NCI-H1048 (cell line): ENCODE measurements at regions not wholly inside any gene's neighbourhood (a gene's known extent, or its start where the extent isn't known, plus 50 kb on each side); places are given as distances from the start of the nearest gene placed in this dataset.

Source experiments
- DNase-seq: peaks from one replicate; lab custom pipeline; 2025; lab: John Stamatoyannopoulos, UW

DNA sequence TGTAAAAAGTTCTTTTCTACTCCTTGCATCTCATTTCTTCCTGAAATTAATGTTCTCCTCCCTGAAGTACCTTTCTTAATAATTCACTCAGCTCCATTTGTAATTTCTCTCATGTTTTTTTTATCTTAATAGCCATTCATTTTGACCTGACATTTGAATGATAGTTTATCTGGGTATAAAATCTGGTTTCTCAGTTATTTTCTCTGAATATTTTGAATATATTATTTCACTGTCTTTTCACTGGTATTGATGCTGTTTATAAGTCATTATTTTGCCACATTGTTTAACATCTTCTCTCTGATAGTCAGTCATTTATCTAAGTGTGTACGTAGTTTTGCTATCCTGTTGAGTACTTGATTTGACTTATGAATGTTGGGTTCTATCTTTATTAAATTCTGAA, 68.8 kb upstream of the ARHGAP18 start:
- DNase-seq: no peak

- no peak for DNase-seq
Measured at GRCh38 chr6:129777371-129777770, 67.4 kb upstream of the ARHGAP18 start.

- DNase-seq: no peak
Measured at GRCh38 chr6:129776542-129777330, 66.8 kb upstream of the ARHGAP18 start.

DNA sequence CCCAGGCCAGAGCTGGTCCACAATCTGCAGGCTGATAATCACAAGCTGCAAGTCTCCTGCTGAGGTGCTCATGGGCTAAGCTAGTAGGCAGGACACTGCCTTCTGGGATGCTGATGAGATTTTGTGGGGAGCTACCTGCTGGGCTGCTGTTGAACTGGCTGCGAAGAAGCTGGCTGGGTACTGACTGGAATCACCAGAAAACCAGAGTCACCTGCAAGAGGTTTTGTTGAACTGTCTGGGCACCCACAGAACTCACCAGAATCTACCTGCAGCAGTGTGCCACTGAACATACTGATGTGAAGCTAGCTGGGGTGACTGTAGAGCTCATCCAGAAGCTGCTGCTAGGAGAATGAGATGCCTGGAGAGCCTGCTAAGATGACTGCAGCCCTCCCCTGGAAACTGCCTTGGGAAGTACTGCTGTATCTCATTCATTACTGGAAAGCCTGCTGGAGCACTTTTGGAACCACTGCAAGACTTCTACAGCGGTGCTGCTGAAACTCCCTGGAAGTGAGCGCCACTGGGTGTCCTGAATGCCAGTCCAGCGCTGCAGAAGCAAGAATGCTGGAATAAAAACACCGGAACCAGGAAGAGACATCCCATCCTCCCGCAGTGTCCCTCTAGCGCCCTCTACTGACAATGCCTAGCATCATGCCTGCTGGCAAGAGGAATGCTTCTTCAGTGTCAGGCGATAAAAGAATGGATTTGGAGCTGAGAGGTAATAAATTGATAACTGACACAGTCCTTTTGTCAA, 64.9 kb upstream of the ARHGAP18 start:
- DNase-seq: peak; percentile 65

DNA sequence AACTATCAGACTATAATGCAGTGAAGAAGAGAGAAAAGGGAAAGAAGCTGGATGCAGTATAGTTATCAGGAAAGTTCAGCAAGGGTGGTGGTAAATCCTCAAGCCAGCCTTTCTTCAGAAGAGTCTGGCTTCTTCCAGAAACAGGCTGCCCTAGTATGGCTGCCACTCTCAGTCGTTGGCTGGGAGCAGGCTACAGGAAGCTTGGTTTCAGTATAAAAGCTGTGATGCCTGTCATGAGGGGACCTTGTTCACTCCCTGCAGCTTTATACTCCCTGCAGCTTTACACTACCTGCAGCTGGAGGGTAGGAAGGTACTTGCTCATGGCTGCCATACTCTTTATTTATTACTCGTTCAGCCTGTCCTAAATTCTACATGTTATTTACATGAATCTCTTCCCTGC, 63.3 kb upstream of the ARHGAP18 start:
- no peak for DNase-seq

DNA sequence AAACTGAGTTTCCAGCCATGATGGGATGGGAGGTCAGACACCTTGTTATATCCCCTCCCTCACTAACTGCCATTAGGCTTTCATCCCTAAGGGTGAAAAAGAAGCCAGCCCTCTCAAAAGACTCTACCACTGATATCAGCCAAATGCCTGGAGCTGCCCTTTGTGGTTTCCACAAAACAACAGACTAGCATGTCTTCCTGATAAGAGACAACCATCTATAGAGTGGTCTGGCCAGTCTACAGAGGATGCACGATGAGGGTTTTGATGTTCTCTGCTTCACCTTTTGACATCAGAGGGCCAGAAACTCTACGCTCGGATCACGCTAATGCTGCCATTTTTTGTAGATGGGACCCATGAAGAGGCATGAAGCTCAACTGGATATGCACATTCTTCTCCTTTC, 61.7 kb upstream of the ARHGAP18 start:
- DNase-seq: no peak

DNA sequence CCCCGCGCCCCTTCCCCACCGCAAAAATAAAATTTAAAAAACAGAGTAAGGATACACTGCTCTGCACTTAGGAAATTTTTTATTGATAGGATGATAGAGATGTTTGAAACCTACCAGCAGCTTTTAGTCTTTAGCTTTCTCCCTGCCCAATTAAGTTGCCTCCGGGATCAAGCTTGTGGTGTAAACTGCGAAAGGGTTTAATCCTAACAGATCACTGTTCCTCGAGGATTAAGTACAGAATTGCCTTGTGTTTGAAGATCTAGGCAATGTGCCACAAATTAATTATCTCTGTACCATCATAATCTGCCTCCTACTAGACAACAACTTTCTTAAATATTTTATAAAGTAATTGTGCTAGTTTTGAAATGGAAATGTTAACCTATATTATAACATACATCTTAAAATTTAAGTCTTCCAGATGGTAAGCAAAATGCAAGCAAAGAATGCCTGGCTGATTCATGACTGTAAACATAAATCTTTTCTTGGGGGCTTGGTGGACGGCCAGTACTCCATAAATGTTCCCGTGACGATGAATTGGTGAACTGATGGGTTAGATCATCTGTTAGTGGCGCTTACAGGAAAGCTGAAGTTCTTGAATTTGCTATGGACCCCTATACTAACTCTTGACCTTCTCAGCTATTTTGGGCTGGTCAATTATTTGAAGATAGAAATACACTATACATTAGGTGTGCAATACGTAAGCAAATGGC, 58.0 kb upstream of the ARHGAP18 start:
- no peak for DNase-seq

DNA sequence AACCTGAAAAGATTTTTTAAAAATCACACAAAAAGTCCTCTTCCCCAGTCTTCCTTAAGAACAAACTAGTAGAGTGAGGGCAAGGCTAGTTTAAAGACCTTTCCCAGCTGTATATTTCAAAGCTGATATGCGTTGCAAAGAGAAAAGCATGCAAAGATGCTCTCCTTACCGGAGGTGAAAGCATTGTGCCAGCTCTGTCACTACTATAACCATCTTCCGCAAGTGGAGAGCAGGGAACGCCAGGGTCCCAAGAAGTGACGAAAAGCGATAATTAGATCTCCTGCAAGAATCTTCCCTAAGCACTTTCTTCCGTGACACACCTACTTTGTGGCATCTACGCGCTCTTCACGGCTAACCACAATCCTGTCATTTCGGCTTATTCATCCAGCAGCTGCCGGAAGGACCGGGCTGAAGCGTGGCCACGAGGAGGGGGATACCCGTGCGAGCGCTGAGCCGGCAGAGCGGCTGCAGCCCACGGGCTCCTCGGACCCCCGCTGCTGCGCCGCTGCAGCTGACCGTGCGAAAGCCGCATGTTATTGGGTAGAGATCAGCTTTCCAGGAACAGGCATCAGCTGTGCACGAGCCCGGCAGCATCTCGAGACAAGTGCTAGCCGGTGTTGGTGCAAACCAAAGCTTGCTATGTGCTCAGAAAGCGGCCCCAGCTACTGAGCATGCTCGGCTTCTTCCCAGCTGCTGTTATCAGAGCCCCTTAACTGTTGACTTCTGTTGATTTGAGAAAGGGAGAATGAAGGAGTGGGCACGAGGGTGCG, 57.2 kb upstream of the ARHGAP18 start:
- DNase-seq: no peak

DNA sequence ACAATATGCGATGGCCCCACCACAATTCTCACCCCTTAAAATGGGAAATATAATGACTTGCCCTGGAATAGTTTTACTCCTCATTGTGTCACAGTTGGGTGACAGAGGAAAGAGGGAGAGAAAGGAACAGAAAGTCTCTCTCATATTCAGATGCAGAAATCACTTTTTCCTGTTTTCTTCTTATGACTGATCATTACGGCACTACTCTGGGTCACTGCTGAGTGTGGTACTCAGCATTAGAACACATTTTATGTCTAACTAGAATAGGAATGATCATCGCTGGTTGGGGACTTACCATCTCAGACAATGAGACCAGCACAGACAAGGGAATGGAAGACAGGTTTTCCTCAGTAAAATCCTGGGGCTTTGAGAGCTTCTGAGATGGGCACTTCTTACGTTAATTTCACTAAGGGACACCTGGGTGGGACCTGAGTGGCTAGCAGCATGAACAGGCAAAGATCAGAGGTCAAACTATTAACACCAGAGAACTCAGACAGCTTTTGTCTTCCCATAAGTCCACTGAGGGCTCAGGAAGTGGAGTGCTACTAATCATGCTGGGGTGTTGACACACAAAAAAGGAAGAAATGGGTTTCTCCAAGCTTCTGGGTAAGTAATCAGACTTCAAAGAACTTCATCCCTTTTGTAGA, 54.9 kb upstream of the ARHGAP18 start:
- no peak for DNase-seq

DNA sequence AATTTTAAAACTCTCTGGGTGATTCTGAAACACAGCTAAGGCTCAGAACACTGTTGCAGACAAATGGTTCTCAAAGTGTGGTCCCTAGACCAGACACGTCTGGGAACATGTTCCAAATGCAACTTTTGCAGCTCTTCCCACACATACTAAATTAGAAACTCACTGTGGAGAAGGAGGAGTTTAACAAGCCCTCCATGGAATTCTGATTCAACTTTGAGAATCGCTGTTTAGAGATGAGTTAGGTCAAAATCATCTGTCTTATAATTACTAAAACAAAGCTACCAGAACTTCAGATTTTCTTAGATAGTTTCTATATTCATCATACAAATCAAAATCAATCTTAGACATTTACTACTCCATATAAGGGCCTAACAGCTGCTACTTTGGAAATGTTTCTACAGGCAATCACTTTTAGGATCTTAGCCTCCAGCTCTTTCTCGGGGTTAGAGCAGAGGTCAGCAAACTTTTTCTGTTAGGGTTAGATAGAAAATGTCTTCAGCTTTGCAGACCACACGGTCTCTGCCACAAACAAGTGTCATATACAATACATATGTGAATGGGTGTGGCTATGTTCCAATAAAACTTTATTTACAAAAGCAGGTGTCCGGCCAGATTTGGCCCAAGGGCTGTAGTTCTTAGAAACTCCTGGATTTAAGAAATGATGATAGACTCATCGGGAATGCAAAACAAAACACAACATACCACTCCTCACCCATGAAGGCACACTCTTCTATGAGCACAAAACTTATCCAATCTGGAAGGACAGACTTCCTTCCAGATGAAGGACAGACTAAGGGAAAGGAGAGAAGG, 50.0 kb upstream of the ARHGAP18 start:
- no peak for DNase-seq
